Stimulated activated CD4-positive, alpha-beta T cell treated with anti-CD3 and anti-CD28 coated beads, Interleukin-15, amount 100 ng/mL, for 1 hour (primary cell): ENCODE measurements at regions not wholly inside any gene's neighbourhood (a gene's known extent, or its start where the extent isn't known, plus 50 kb on each side); places are given as distances from the start of the nearest gene placed in this dataset.

Experiments
- DNase-seq, 2 donors: peaks; one replicate each; pipeline ENCODE4 v3.0.0-alpha.2; 2020; ENCODE audit warnings: low read depth in 1 of 2, low spot score in 1 of 2

DNA sequence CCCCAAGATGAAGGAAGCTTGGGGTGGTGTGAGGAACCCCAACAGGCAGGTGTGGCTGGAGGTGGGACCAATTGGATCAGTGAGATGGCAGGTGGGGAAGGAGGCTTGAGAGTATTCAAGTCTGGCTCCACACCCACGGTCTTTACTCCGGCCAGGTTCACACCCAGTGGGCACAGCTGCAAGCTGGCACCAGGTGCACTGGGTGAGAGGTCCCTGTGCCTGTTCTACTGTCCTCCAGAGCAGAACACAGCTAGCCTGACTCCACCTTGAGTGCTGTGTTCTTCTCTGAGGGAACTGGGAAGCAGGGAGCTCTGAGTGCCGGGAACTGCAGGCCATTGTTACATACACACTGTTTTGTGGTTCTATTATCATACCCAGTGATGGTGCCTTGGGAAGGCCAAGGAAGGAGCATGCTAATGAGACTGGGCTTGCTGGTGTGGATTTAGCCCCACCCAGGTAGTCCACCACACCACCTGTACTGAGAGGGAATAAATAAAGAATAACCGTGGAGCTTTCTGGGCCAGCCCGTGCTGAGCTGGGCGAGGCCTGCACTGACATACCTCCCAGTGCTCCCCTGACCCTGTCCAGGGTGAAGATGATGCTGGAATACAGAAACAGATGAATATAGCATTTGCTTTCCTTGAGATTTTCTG lies 93.4 kb downstream of the ABHD5 start:
- no peak for DNase-seq

DNA sequence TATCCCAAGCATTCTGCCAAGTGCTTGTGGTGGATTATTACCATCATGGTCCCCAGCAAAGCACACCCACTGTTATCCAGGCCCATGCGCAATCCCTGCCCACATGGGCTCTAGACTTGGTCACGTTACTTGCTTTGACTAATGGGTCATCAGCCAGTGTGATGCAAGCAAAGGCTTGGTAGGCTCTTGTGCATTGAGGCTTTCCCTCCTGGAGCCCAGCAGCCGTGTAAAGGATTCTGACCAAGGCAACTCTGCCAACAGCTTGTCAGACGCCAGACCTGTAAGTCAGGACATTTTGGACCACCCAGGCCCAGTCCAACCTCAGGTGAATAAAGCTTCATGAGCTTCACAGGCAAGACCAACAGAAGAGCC lies 93.9 kb downstream of the ABHD5 start:
- DNase-seq: no peak

DNA sequence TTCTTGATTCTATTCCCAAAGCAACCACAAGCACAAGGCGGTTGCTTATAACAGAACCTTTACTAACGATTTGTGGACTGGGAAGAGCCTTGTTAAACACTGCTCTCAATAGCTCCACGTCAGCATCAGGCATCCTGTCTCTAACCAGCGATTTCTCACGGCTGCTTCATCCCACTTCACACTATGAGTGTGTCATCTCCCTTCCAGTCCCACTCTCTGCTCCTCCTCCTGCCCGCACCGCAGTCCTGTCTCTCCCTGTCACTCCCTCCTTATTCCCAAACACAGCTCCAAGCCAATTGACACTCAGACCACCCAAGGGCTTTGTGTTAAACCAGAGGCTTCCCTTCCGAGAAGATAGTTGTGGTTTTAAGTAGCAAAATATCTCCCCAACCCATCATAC lies 94.8 kb downstream of the ABHD5 start:
- no peak for DNase-seq

DNA sequence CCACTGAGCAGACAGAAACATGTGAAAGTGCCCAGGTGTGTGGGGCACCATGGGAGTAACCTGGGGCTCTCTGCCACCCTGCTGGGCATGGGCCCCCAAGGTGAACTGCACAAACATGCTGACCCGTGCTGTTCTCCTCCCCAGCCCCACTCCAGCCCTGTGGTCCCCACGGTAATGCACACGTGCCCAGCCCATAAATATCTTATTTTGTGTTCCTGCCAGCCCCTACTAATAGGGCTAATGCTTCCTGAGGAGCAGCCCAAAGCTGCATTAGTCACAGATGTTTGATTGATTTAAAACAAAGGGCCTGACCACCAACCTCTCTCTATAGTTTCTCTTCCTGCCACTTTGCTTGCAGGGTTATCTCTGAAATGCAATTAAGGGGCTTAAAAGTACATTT lies 95.4 kb downstream of the ABHD5 start:
- no peak for DNase-seq

DNA sequence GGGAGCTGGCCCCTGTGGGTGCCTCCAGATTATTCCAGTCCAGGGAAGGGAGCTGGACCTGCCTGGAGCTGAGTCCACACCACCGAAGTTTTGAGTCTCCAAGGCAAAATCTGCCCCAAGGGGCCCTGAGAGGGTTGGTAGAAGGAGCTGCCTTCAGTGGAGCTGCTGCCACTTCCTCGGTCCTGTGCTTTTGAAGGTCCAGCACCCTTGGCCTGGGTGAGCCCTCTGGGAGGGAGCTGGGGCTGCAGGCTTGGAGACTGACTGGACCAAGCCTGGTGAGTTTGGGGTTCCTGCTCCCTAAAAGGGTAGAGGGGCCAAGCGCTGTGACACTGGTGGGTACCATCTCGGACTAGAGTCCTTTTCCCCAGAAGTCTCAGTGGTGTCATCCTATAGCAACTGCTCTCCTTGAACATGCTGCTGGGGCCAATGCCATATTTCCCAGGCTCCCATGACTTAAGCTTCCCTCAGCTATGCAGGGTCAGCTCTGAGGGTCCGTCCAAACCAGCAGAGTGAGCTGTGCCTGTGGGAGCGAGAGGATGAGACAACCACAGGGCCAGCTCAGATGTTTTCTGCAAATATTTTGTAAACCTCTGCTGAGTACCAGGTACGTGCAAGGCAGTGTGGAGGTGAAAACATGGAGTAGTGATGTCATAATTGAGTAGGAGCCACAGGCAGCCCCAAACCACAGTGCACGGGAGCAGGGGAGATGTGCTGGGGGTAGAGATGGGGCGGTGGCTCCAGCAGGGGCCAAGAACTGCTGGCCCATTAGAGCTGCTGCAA lies 96.0 kb downstream of the ABHD5 start:
- DNase-seq: no peak

DNA sequence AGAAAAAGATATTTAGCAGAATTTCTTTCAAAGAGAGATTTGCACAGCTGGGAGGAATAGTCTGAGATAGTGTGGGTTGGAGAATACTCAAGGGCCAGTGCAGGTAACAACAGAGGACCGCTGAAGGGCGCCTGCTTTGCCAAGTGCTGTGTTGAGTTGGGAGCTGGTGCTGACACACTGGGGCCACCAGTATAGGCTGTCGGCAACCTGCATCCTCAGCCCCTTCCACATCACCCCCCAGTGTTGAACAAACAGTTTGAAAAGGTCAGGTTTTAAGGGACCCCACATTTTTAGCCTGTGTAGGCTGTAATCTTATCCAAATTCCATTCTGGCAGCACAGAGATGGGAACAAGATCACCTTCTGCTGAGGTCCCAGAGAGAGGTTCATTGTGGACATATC lies 96.6 kb downstream of the ABHD5 start:
- no peak for DNase-seq

DNA sequence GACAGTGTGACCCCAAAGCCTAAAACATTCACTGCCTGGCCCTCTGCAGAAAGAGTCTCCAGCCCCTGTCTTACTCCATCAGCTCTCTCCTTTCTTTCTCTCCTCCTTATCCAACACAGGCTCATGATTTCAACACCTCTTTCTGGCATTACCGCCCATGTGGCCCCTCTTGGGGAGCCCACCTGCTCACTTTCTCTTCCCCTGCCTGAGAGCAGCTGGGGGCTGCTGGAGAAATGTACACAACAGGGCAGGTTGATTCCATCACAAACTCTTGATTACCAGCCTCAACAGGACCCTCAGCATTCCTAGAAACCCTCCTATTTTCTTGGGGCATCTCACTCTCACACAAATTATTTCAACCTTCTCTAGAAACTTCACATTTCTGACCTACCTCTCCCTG lies 98.3 kb downstream of the ABHD5 start:
- no peak for DNase-seq

DNA sequence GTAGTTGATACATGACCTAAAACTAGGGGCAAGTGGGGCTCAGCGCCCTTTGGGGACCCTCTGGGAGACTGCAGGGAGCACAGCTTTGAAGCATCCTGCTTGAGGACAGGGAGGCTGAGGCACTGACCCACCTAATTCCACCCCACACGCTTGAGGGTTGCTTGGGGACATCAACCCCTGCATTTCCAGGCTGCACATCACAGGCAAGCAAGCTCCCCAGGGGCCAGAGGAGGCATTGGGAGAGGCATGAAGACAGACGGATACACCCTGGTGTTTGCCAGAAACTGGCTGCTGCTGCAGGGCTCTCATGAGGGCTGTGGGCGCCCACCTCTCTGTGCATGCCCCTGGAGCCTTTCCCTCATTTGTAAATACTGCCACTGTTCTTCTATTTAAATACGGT lies 99.3 kb downstream of the ABHD5 start:
- DNase-seq: no peak

DNA sequence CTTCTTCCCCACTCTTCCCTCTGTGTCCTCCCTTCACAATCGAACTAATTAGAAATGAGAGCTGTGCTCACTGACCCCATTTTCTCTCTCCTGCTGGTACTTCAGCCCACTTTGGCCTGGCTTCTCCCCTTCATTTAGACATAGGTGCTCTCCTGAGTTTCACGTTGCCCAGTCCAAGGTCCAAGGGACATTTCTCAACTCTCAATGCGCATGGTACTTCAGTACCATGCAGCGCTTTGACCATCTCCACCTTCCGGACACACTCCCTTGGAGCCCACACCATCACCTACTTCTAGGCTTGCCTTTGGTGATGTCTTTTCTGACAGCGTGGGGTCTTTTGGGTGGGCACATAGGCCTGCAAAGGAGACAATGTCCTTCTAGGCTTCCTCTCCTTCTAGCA lies 99.7 kb downstream of the ABHD5 start:
- DNase-seq: no peak

DNA sequence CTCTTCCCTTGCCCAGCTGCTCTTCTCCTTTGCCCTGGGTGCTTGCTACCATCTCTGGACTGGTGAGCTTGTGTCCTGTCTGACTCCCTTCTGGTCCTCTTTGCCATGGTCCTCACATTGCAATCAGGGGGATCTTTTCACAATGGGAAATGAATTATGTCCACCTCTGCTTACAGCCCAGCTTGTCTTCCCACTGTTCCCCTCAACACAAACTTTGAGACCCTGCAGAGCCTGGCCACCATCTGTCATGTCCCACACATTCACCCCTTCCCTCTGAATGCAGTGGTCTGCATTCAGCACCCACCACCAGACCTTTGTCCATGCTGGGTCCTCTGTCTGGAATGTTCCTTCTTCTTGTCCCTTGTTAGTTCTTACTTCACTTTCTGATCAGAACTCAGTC lies 100.5 kb downstream of the ABHD5 start:
- DNase-seq: no peak

DNA sequence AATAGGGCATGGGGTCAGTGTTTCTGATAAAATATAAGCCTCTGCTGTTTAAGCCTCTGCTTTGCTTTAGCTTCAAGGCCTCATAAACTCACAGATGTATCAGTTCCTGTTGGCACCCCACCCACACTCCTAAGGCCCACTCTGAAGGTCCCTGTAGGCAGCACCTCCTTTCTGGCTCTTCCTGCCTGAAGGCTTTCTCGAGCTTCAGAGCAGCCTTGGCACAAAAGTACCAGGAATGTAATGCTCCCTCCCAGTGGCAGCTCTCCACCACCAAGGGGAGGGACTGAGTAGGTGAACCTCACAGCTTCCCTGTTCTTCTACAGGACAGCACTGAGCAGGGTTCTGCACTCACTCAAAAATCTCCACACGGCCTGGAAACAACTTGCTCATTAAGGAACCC lies 102.2 kb downstream of the ABHD5 start:
- no peak for DNase-seq

DNA sequence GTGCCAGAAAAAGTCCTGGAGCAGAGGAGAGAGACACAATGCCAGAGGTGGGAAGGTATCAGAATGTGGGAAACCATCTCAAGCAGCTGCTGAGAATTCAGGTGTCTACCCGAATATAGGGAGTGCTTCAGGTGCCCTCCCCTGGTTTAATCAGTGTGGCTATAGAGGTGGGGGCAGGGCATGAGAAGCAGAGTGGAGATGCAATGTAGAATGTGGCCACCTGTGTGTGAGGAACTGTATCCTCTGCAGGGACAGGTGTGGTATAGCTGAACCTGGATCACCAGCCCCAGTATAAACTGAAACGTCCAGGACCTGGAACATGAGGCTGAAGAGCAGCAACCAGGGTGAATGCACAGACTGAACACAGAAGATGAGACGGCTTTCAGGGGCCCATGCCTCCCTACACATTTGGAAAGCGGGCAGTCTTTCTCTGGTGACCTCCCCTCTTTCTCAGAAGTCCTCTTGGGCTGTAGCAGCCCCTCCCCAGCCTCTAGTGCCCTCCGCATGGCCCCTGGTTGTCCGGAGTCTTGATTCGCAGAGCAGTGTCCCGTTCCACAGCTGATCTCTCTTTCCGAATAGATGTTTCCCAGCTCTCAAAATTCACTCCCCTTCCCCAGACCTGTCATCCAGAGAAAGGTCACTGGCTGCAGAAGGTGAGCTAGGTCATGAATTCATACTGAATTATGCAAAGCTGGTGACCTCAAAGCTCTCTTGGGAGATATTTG lies 103.1 kb downstream of the ABHD5 start:
- DNase-seq: no peak

DNA sequence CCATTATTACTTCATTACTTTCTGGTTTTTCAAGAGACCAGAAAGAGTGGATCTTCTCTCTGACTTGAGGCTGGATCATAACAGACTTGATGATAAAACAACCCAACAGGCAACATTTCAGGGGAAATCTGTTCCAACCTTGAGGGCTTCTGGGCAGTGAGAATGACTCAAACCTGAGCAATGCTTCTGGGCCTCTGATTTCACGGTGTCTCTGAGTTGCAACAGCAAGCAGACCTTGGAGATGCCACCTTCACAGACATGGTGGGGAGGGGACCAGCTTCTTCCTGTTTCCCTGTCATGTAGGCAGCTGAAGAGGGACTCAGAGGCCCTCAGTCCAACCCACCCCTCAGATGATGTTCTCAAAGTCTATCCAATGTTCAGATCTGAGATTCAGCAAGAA lies 104.0 kb downstream of the ABHD5 start:
- DNase-seq: no peak

DNA sequence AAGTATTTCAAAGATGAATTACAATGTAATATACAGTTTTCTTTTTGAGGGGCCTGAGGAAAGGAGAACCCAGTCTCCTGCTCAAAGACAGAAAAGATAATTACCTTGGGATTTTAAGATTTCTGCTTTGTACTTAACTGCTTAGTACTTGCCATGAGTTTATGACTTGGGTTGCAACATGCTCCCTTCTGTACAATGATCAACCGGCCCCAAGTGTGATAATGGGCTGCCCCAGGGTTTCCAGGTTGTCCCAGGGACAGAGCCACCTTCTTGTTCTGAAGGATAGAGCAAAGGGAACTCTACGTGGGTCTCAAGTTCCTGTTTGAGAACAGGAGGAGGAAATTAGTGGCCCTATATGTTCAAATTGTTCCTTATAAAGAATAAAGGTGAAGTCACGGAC lies 104.8 kb downstream of the ABHD5 start:
- DNase-seq: no peak

DNA sequence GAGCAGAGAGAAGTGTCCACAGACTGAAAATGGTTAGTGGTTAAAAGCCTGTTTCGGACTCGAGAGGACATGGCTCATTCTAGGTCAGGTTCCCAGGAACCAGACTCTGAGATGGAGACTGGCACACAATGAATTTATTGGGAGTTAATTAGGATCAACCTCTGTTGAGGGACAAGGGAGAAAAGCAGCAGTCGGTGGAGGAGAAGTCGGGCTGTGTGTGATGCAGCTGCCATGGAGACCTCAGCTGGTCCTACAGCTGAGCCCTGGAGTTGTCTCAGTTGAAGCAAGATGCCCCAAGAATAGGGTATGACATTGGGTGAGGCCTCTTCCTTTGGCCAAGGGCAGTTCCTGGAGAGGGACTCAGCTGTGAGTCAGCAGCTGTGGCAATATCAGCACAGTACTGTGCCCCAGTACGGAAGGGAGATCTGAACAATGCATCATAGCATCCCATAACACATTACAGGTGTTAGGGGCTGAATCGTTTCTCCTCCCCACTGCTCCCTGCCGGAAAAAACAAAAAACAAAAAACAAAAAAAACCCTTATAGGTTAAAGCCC lies 105.4 kb downstream of the ABHD5 start:
- no peak for DNase-seq

DNA sequence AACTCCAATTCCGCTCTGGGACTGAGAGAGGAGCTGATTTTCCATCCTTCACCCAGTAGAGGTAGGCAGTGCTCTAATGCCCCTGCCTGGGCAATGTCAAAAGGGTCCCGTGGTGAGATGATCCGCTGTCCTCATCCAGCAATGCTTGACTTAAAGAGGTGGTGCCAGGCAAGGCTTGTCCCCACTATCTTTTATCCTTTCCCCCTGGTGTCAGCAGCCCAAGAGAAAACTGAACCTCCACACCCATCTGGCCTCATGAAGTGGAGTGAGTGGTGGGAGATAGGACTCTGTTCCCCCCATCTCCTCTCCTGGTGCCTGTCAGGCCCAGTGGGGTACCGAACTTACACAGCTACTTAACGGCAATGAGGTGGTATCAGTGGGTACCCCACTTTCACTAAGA lies 107.1 kb downstream of the ABHD5 start:
- no peak for DNase-seq

DNA sequence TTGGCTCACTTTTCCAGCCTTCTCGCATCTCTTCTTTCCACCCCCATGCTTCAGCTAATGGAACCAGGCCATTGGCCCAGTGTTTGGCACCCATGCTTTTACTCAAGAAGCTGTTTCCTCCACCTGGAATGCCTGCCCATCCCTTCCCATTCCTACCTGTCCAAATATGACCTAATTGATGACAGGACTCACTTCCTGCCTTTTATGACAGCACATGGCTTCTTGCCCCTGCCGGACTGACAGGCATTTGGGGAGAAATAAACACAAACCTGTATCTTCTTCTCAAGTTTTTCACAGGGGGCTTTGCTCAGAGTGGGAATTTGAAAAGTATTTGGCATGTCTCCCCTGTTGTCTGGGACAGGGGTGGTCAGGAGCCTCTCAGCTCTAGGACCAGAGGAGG lies 120.1 kb downstream of the ABHD5 start:
- no peak for DNase-seq

DNA sequence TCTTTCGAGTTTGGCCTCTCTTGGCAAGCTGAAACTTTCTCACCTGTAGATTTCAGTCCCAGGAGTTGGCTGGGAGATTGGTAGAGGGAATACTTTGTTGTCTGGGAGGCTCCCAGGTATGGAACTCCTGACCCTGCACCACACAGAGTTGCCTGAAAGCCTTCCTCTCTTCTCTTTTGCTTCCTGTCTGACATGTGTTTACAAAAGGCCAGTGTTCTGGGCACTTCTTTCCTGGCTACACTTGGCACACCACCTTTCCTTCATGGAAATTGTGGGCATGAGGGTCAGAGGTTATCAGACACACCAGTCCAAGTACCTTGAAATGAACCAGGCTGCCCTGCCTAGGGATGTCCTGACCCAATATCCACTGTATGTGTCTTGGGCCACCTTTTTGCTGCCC lies 123.7 kb downstream of the ABHD5 start:
- no peak for DNase-seq

DNA sequence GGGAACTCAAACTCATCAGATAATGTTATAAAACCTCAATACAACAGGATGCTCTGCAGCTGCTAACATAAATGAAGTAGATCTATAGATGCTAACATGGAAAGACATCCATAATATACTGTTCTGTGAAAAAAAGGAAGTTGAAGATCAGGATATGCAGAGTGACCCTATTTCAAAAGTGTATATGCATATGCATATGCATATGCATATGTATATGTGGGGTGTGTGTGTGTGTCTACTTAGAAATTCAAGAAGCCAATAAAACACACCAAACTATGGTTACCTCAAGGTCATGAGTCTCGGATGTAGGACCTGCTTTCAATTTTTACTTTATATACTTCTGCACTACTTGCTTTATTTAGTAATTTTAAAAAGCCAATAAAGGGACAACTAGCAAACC lies 125.6 kb downstream of the ABHD5 start:
- DNase-seq: no peak

DNA sequence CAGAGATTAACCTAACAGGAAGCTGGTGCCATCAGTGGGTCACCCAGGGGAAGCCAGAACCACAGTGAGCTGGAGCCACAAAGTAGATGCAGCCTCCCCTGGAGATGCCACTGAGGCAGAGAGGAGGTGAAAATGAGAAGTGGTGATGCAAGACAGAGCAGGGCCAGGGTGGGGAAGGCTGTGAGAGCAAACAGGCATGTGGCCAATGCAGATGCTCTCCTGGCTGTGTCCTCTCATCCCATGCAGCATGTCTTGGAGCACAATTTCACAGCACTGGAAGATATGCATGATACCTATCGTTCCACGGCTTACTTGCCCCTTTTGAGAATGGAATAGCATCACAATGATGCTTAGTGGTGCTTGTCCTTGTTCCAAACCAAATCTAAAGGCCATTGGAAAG lies 126.3 kb downstream of the ABHD5 start:
- DNase-seq: no peak

DNA sequence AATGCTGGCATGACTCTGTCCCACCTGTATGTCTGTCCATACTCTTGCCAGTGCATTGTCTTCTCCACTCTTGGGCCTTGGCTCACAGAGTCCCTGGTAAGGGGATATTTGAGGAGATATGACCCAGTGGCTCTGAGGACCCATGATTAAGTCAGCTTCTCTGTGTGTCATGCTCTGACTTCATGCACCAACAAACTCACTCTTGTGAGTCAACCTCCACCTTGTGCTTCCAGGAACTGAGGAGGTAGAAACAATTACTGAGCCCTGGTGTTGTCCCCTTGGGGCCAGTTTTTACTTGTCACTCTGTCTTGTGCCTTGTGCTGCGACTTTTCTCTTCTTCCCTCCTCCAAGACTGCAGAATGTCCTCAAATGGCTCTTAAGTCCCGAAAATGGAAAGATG lies 127.1 kb downstream of the ABHD5 start:
- DNase-seq: no peak

DNA sequence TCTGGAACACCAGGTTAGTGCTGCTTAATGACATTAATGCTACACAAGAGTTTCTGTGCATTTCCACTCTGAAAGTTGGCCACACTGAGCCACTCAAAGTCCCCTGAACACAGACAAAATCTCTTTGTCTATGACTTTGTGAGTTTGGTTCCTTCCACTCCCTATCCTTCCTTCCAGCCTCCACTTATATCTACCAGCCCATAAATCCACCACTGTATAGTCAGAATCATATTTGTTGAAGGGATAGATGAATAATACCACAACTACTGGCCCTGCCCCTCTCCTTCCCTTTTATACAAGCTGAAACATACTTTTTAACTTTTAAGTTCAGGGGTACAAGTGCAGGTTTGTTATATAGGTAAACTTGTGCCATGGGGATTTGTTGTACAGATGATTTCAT lies 127.5 kb downstream of the ABHD5 start:
- DNase-seq: no peak
